Suppressor macrophage treated with lipopolysaccharide for 1 hour (primary cell): ENCODE measurements at regions not wholly inside any gene's neighbourhood (a gene's known extent, or its start where the extent isn't known, plus 50 kb on each side); places are given as distances from the start of the nearest gene placed in this dataset.

Experiments used
- DNase-seq, 3 donors: peaks; one replicate each; pipeline ENCODE4 v3.0.0-alpha.2; 2020 to 2022

- DNase-seq, result no peak
Measured at GRCh38 chr16:88309174-88309907, 73.4 kb upstream of the ZNF469 start.

DNA sequence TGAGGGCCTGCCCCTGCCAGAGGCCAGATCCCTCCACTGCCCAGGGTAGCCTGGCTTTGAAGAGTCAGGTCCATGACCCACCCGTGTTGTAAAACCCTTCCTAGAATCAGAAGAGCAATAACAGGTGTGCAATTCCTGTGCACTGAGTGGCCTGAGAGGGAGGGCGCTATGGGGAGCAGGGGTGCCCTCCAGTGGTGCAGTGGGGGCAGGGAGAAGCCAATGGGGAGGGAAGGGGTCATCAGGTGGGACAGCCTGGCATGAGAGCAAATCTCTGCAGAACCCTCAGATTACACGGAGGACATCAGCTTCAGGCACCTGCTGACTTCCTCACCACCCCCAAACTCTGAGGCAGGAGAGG lies 72.9 kb upstream of the ZNF469 start:
- peak in 2 of 3 donors; percentile 16 to 40 for DNase-seq

- no peak for DNase-seq
Measured at GRCh38 chr16:88310796-88311605, 71.8 kb upstream of the ZNF469 start.

GRCh38 chr16:88311860-88312259 lies 70.9 kb upstream of the ZNF469 start:
- DNase-seq, result peak in 1 of 3 donors; percentile 13

- DNase-seq, result no peak
Measured at GRCh38 chr16:88312732-88313131, 70.0 kb upstream of the ZNF469 start.

GRCh38 chr16:88314991-88315542 lies 67.7 kb upstream of the ZNF469 start:
- DNase-seq, result no peak

- DNase-seq, result peak; percentile 38 to 62 (median 42)
Measured at GRCh38 chr16:88315543-88316105, 67.1 kb upstream of the ZNF469 start.

DNA sequence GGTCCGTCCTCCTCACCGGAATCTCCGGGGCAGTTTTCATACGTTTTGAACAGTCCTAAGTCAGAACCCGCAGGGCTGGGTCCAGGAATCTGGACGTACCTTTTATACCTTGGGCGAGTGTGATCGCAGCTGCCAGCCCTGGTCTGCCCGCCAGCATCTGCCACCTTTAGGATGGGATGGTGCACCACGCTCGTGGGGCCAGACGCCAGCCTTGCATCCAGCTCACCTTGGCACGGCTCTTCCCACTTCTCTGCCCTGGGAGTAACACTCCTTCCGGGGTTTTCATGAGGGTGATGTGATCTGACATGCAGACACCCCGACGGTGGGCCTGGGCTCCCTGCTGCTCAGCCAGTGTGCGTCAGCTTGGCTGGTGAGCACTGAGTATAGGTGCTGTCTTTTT lies 66.6 kb upstream of the ZNF469 start:
- no peak for DNase-seq

DNA sequence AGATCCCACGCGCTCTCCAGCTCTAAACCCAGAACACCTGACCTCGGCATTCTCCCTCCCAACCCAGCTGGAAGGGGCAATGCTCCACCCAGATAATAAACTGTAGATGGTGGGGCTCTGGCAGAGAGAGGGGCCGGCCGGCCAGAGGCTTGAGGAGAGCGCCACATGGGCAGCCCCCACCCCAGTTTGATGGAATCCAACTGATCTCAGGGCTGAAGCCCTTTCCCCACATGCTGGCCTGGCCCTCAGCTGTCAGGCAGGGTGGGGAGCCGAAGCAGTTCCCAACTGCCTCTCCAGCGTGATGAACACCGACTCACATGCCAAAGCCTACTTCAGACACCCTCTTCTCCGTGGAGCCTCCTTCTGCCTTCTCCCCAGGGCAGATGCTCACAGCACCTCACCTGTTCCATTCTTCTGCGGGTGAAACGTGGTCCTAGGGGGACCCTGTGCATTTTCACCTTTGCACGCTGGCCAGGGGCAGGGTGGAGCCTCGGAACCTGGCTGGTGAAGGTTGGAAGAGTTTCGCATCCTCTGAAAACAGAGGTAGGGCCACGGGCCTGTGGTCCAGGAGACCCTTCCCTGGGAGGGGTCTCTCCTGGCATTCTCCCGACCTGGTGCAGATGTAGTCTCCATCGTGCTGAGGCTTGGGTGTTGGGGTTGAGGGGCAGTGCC lies 65.7 kb upstream of the ZNF469 start:
- no peak for DNase-seq

DNA sequence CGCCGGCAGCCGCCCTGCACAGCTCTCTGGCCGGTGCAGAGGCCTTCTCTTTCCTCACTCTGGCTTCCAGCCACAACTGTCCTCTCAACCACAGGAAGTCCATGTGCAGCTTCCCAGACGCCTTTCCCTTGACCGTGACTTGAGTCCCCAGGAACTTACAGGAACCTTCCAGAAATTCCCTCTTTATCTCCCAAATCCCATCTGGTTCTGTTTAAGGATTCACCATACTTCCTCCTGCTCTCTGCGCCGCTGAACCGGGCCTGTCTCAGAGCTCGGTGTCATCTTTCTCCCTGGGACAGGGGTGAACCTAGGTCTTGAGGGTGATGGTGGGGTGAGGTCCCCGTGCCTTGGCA lies 65.2 kb upstream of the ZNF469 start:
- DNase-seq, result no peak

DNA sequence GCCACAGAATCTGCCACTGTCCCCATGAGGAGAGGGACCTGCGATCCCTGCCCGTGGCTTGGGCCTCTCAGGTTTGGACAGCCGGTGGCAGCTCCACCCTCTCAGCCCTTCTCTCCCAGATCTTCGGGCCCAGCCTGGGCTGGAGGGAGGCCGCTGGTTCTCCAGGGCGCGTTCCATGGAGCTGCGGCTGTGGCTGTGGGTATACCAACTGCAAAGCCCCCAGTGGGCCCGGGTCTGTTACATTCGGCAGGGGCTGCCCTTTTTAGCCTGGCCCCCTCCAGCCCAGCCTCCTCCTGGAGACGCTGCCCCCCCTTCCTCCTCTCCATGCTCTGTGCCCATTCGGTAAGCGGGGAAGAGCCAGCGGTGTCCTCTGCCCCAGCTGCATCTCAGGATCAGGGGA lies 64.7 kb upstream of the ZNF469 start:
- no peak for DNase-seq

- no peak for DNase-seq
Measured at GRCh38 chr16:88318521-88318920, 64.2 kb upstream of the ZNF469 start.

DNA sequence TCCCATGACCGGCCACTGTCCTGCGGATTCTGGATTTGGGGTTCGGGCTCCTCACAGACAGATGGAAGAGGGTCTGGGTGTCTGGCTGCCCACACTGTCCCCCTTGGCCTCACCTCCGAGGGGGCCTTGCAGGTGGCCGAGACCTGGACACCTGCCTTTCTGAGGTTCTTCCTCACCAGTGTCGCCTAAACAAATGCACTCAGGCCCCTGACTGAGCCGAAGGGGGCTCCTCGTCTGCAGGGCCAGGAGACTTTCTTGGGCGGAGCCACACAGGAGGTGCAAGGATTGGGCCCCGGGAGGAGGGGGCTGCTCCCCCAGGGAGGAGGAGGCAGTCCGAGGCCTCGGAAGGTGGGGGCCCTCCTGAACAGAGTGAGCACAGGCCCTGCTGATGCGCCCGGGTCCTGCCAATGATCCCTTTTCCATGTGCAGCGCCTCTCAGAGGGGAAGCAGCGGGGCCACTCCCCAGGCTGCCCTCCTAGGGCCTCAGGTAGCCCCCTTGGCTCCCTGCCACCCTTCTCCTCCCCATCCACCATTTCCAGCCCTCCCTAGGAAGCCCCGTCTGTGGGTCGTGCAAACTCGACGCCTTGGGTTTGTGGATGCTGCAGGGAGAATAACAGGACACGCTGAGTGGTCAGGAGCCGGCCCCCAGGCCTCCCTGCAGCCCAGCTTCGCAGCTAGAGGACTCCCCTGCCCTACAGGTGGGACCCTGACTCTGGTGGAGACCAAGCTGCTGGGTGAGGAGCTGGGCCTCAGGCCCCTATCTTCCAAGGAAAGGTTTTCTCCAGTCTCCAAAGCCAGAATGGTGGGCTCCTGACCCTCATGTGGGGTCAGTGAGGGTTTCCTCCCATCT lies 63.4 kb upstream of the ZNF469 start:
- DNase-seq, result no peak

- DNase-seq, result no peak
Measured at GRCh38 chr16:88320947-88321634, 61.7 kb upstream of the ZNF469 start.

DNA sequence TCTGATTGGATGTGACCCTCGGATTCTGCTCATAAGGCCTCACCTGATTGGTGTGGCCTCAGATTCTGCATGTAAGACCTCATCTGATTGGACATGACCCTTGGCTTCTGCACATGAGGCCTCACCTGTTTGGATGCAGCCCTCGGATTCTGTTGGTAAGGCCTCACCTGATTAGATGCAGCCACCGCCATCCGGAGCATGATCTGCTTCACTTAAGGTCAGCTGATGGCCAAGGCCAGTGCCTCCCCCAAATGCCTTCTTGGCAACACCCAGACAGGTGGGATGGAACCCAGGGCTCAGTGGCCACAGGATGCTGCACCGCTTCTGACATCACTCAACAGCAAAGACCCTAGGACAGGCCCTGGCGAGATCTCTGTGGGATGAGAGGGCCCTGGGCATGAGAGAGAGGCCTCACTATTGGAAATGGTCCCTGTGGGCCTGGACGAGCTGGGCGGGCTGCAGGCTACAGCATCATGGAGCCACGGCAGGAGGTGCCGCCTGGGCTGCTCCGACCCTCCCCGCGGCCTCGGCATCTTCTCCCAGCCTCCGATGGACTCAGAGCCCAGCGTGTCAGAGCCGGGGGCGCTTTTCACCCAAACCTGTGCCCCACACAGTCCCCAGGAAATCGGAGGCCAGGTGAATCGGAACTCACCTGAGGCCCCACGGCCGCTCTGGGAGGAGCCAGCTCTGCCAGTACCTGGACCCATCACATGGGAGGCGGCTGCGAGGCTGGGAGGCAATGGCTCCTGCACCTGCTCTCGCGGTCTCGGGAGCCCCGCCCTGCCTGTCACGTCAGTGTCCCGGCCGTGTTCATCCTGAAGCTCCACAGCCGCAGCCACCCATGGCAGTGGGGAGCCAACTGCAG lies 60.9 kb upstream of the ZNF469 start:
- DNase-seq, result no peak

- no peak for DNase-seq
Measured at GRCh38 chr16:88322500-88322970, 60.2 kb upstream of the ZNF469 start.

GRCh38 chr16:88323041-88323440 lies 59.7 kb upstream of the ZNF469 start:
- no peak for DNase-seq

DNA sequence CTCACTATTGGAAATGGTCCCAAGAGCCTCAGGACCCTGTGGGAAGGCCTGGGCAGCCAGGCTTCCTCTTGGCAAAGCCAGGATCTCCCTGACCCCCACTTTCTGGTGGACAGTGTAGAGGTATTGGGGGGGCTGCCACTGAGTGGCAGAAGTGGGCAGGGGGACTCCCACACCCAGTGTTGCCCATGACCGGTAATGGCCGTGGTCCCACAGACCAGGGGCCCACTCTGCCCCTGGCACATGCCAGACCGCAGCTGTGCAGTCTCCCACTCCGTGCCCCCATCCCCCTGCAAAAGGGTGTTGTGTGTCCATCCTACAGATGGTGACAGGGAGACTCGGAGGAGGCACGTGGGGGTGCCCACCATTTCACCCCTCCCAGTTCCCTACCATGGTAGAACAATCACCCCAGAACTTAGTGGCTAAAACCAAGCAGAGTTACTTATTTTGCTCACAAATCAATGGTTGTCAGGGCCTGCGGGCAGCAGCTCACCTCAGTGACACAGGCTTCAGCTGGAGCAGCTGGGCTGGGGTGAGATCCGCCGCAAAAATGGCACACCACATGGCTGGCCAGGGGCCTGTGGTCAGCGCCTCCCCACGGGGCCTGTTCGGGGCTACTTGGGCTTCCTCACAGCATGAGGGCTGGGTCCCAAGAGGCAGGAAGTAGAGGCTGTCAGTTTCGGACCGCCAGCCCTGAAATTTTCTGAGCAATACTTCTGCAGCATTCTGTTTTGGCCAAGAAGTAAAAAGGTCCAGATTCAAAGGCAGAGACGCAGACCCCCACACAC lies 59.0 kb upstream of the ZNF469 start:
- DNase-seq, result no peak

GRCh38 chr16:88325087-88325750 lies 57.5 kb upstream of the ZNF469 start:
- DNase-seq, result no peak
